Nephron (organoid): ENCODE measurements at regions not wholly inside any gene's neighbourhood (a gene's known extent, or its start where the extent isn't known, plus 50 kb on each side); places are given as distances from the start of the nearest gene placed in this dataset.

Experiments used
- H3K27ac Mint-ChIP-seq, 3 experiments: 2 replicates each; pipeline ENCODE4 v1.8.0; 2020; ENCODE audit warnings: mixed read lengths in 3 of 3, mild to moderate bottlenecking in 2 of 3, moderate library complexity in 1 of 3
- H3K27me3 Mint-ChIP-seq: 2 replicates; pipeline ENCODE4 v1.8.0; 2021; ENCODE audit warnings: low read depth, mild to moderate bottlenecking, moderate library complexity, mixed read lengths
- H3K36me3 Mint-ChIP-seq: 2 replicates; pipeline ENCODE4 v1.8.0; 2020; ENCODE audit warnings: low read depth, mixed read lengths
- H3K4me1 Mint-ChIP-seq: 2 replicates; pipeline ENCODE4 v1.8.0; 2020; ENCODE audit warnings: mixed read lengths
- H3K4me3 Mint-ChIP-seq, 3 experiments: 2 replicates each; pipeline ENCODE4 v1.8.0; 2020; ENCODE audit warnings: mild to moderate bottlenecking in 3 of 3, mixed read lengths in 3 of 3, moderate library complexity in 2 of 3
- H3K9me3 Mint-ChIP-seq: 2 replicates; pipeline ENCODE4 v1.8.0; 2020; ENCODE audit warnings: mixed read lengths
- CTCF ChIP-seq, 3 experiments: fragments of 200-600 bp; sonication (generic); IDR thresholded peaks; one replicate each; pipeline ENCODE4 v1.5.0; 2021; ENCODE audit warnings: antibody characterized with exemption in 3 of 3; ENCODE audit not compliant: unreplicated experiment in 3 of 3

DNA sequence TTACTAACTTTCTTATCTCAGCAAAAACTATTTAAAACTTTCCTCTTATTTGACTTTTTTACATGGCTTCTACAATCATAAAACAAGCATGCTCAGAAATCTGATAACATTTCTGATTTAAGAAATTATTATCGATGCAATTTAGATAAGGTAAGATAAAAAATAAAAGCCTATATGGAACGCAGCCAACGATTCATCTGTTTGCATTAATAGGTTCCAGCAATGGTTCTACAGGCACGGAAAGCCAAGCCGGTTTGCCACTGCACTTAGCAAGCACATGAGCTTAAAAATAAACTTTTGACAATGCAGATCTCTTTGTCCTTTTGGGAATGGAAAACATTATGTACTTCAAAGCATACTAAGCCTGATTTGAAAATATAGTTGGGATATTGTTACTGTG is 77.5 kb upstream of the KCNK2 start:
- no peaks in the 10 kb centered on the region for H3K9me3 Mint-ChIP-seq
- peaks cover 20% of the 10 kb centered on the region for H3K4me1 Mint-ChIP-seq
- no peaks in the 10 kb centered on the region for H3K36me3 Mint-ChIP-seq
- H3K27me3 Mint-ChIP-seq = peaks cover 4% of the 10 kb centered on the region
- H3K4me3 Mint-ChIP-seq = peak overlapping the region in 1 of 3 experiments; percentile 29
- peak overlapping the region; percentile 17 to 81 (median 45) for H3K27ac Mint-ChIP-seq
- TF ChIP-seq CTCF (IDR thresholded peaks at IDR 0.05; ENCODE audit: unreplicated experiment in 3 of 3) = no peak

DNA sequence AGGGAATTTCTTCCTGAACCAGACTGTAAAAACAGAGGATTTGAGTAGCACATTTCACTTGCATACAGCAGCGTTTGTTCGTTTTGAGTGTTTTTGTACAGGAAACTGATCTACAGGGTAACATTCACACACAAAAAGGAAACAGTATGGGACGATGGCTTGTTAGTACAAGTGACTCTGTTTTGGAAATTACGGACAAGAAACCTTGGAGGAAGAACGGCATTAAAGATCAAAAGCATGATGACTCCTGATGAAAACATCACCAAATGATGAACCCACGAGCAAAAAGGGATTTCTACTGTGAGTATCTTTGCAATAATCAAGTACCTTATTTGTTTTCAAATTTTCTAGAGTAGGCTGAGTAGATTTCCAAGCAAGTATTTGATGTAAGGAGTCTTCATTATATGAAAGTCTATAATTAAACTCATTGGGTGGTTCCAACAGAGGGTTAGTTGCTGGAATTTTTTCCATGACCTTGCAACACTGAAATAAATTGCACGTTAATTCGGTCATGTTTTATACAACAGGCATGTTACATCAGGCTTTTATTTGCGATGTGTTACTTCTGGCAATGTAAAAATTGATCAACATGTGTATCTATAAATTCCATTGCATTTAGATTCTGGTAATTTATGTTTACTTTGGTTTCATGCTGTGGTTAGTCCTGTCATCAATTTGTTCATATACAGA is 76.7 kb upstream of the KCNK2 start:
- TF ChIP-seq CTCF (IDR thresholded peaks at IDR 0.05; ENCODE audit: unreplicated experiment in 3 of 3) = no peak
- Mint-ChIP-seq H3K36me3 (no peaks in the 10 kb centered on the region), H3K4me3 (peak overlapping the region in 2 of 3 experiments; percentile 23 to 46), H3K27ac (peak overlapping the region in 2 of 3 experiments; percentile 17 to 81), H3K4me1 (peaks cover 20% of the 10 kb centered on the region), H3K27me3 (peaks cover 4% of the 10 kb centered on the region), H3K9me3 (no peaks in the 10 kb centered on the region)

DNA sequence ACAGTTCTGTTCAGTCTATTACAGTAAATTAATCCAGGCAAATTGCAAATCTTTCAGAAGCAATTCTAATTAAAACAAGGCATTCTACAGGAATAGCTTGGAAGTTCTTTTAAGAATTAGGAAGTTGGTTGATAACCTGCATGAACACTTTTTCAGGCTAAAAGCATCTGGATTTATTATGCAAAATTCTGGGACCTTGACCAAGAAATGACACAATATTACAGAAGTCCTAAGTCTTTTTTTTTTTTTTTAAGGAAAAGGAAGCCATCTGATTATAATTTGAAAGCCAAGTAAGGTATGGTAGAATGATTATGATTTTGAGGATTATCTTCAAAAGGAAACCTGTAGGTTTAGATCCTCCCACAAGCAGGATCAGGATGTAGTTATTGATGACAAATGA is 74.7 kb upstream of the KCNK2 start:
- Mint-ChIP-seq H3K4me1 (peaks cover 20% of the 10 kb centered on the region), H3K9me3 (no peaks in the 10 kb centered on the region), H3K27ac (no peak overlapping the region), H3K27me3 (peaks cover 4% of the 10 kb centered on the region), H3K36me3 (no peaks in the 10 kb centered on the region), H3K4me3 (no peak overlapping the region)
- no peak for TF ChIP-seq CTCF (IDR thresholded peaks at IDR 0.05; ENCODE audit: unreplicated experiment in 3 of 3)

- Mint-ChIP-seq H3K27me3 (peaks cover 3% of the 10 kb centered on the region), H3K9me3 (peaks cover 14% of the 10 kb centered on the region), H3K27ac (no peak overlapping the region), H3K4me3 (no peak overlapping the region), H3K4me1 (peaks cover 13% of the 10 kb centered on the region), H3K36me3 (no peaks in the 10 kb centered on the region)
- TF ChIP-seq CTCF (IDR thresholded peaks at IDR 0.05; ENCODE audit: unreplicated experiment in 3 of 3) = no peak
Observed at GRCh38 chr1:215018555-215018954, 64.0 kb upstream of the KCNK2 start.

DNA sequence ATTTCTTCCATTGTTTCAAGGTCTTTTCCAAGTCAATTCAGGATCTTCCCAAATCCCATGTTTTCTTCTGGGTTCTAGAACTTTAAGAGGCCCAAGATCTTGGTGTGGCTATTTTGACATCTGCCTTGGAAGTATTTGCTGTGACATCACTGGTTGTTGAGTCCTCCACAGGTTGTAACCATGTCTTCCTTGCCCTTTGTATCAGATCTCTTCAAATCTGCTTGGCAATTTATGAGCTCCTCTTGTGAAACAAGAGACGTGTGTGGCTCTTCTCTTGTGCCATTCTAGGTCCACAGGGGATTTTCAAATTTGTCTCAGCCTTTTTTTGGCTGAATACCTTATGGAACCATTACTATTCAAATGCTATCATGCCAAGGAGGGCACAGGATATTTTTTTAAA is 60.3 kb upstream of the KCNK2 start:
- H3K27ac Mint-ChIP-seq = peak overlapping the region; percentile 75 to 87 (median 78)
- TF ChIP-seq CTCF (IDR thresholded peaks at IDR 0.05; ENCODE audit: unreplicated experiment in 3 of 3) = no peak
- H3K36me3 Mint-ChIP-seq = no peaks in the 10 kb centered on the region
- peaks cover 25% of the 10 kb centered on the region for H3K4me1 Mint-ChIP-seq
- H3K27me3 Mint-ChIP-seq = peaks cover 3% of the 10 kb centered on the region
- no peak overlapping the region for H3K4me3 Mint-ChIP-seq
- peaks cover 5% of the 10 kb centered on the region for H3K9me3 Mint-ChIP-seq

DNA sequence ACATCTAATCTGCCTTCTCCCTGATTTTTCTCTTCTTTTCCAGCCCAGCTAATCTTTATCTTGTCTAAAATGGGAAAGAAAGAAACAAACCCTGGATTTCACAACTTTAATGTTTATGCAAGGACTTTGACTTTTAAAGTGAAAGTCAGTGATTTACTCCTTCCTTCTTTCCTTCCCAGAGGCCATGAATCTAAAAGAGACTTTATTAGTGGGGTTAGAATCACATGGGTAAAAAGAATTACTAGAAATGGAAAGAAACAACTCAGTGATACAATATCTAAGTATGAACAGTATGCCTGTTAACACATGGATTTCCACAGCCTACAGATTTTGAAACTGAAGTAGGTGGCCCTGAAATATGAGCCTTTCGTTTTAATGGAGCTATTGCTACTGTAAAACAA is 59.8 kb upstream of the KCNK2 start:
- no peaks in the 10 kb centered on the region for H3K36me3 Mint-ChIP-seq
- H3K4me1 Mint-ChIP-seq = peaks cover 25% of the 10 kb centered on the region
- TF ChIP-seq CTCF (IDR thresholded peaks at IDR 0.05; ENCODE audit: unreplicated experiment in 3 of 3) = no peak
- H3K4me3 Mint-ChIP-seq = no peak overlapping the region
- H3K9me3 Mint-ChIP-seq = peaks cover 5% of the 10 kb centered on the region
- peak overlapping the region; percentile 75 to 87 (median 78) for H3K27ac Mint-ChIP-seq
- peaks cover 3% of the 10 kb centered on the region for H3K27me3 Mint-ChIP-seq
